Fibroblast of villous mesenchyme (primary cell): ENCODE measurements at regions not wholly inside any gene's neighbourhood (a gene's known extent, or its start where the extent isn't known, plus 50 kb on each side); places are given as distances from the start of the nearest gene placed in this dataset.

Experiments
- DNase-seq: peaks from one replicate; pipeline ENCODE4 v3.0.0-alpha.2; 2010; ENCODE audit warnings: low read depth
- H3K4me3 ChIP-seq: 2 replicates; pipeline ENCODE4 v1.5.1; 2011; ENCODE audit warnings: low read depth, mild to moderate bottlenecking, low read length
- TF ChIP-seq, protein P1 (sequence below): IDR thresholded peaks from 2 replicates; pipeline ENCODE4 v1.5.1; 2012; ENCODE audit warnings: low read depth, mild to moderate bottlenecking, low read length; ENCODE audit not compliant: insufficient read depth

DNA sequence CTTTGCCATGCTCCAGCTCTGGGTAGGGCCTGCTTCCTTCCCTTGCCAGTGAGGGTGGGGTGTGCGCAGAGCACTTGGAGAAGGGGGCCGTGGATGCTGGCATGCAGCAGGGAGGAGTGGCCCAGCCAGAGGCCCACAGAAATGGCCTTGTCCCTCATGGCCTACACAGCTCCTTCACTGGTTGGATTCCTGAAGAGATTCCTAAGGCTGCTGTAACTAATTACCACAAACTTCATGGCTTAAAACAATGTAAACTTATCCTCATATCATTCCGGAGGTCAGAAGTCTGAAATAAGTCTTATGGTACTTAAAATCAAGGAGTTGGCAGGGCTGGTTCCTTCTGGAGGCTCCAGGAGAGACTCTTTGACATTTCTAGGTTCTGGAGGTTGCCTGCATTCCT lies 195.2 kb downstream of the GLI2 start:
- DNase-seq = no peak
- TF ChIP-seq, protein P1, sequence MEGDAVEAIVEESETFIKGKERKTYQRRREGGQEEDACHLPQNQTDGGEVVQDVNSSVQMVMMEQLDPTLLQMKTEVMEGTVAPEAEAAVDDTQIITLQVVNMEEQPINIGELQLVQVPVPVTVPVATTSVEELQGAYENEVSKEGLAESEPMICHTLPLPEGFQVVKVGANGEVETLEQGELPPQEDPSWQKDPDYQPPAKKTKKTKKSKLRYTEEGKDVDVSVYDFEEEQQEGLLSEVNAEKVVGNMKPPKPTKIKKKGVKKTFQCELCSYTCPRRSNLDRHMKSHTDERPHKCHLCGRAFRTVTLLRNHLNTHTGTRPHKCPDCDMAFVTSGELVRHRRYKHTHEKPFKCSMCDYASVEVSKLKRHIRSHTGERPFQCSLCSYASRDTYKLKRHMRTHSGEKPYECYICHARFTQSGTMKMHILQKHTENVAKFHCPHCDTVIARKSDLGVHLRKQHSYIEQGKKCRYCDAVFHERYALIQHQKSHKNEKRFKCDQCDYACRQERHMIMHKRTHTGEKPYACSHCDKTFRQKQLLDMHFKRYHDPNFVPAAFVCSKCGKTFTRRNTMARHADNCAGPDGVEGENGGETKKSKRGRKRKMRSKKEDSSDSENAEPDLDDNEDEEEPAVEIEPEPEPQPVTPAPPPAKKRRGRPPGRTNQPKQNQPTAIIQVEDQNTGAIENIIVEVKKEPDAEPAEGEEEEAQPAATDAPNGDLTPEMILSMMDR = no peak
- no peak overlapping the region for H3K4me3 ChIP-seq

DNA sequence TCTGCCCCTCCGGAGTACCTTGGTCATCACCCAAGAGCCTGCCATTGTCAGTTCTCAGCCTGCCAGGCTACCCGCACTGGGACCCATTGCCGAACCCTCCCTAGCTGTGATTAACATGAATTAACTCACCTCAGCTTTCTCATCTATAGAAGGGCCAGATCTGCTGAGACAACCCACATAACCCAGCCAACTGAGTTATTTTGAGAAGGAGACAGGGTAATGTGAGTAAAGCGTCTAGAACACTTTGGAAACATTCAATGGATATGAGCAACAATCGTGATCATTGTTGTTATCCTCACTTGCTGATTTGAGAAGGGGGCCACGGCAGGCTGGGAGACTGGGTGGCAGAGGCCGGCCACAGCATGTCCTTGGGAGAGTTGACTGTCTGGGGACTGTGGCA lies 196.8 kb downstream of the GLI2 start:
- no peak for DNase-seq
- TF ChIP-seq, protein P1 = no peak
- H3K4me3 ChIP-seq = no peak overlapping the region

DNA sequence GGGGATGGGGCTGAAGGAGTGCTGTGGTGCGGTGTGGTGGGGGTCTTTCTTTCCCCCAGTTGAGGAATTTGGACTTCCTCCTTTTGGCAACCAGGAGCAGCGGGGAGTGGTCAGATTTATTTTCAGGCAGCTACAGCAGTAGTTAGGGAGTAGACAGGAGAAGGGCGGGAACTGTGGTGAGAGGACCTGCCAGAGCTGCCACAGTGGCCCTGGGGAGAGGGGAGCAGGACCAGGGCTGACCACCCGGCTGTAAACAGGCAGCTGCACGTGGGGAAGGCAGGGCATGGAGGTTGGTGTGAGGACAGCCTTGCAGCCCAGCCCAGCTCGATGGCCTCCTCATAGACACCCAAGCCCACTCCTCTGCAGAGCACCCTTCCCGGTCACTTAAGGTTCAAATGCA lies 197.2 kb downstream of the GLI2 start:
- DNase-seq = no peak
- TF ChIP-seq, protein P1 = no peak
- no peak overlapping the region for H3K4me3 ChIP-seq

DNA sequence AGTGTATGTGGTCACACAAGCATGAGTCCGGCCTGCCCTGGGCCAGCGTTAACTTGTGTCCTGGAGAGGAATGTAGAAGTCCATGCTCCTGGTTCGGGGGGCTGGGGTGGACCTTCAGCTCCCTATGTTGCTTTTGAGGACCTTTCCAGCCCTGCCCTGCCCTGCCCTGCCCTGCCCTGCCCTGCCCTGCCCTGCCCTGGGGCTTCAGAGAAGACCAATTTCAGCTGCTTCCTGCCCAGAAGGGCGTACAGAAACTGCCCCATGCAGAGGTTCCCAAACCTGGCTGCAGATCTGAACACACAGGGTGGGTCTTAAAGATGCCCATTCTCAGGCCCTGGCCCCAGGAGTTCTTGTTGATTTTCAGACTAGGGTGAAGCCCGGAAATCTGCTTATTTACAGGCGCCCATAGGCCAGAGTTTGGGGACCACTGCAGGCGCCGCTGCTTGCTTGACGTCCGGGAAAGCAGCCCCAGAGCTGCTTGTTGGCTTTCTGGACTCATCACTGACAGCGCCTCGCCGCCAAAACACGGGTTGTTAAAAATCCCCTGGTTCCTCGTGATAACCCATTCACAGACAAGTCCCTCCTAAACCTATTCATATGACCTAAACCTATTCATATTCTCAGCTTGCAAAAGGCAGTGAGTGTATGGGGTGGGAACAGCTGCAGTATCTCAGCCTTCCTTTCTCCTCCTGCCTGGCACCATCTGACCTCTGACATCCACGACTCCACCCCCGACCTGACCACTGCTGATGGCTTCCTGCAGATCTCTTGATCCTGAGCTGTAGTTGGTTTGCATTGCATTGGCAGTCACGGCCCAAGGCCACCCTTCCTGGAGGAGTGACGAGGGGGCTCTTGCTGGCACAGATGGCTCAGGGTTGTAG lies 198.3 kb downstream of the GLI2 start:
- TF ChIP-seq, protein P1 = no peak
- no peak overlapping the region for H3K4me3 ChIP-seq
- DNase-seq = peak; percentile 85

DNA sequence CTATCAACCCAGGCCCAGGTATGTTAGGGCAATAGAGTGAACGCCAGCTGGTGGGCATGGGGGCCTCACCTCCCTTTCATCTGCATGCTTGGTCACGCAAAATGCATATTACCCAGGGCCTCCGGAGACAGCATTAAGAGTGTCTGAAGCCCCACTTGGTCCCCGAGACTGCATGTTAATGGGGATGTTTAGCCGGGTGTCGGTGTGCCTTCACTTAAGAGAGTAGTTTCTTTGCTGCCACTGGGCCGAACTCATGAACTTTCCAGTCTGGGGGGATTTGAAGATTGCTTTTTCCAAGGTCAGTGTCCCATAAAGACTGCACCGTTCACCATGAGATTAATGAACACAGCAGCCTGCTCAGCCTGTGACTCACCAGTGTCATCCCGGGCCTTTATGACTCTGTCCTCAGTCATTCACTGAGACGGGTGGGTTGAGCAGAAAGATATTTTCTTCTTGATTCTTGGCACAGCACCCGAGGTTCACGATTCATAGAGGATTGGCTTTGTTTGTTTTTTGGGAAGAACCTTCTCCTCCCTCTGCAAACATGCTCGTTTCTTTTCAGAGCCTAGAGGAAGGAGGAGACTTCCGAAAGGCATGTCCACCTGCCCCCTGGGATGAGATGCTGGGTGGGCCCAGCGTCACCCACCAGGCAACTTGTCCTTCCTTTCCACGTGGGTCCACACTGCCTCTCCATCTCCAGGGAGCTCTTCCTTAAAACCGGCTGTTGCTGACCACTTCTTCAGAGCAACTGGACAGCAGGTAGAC lies 199.1 kb downstream of the GLI2 start:
- TF ChIP-seq, protein P1 = no peak
- peak; percentile 91 for DNase-seq
- no peak overlapping the region for H3K4me3 ChIP-seq

DNA sequence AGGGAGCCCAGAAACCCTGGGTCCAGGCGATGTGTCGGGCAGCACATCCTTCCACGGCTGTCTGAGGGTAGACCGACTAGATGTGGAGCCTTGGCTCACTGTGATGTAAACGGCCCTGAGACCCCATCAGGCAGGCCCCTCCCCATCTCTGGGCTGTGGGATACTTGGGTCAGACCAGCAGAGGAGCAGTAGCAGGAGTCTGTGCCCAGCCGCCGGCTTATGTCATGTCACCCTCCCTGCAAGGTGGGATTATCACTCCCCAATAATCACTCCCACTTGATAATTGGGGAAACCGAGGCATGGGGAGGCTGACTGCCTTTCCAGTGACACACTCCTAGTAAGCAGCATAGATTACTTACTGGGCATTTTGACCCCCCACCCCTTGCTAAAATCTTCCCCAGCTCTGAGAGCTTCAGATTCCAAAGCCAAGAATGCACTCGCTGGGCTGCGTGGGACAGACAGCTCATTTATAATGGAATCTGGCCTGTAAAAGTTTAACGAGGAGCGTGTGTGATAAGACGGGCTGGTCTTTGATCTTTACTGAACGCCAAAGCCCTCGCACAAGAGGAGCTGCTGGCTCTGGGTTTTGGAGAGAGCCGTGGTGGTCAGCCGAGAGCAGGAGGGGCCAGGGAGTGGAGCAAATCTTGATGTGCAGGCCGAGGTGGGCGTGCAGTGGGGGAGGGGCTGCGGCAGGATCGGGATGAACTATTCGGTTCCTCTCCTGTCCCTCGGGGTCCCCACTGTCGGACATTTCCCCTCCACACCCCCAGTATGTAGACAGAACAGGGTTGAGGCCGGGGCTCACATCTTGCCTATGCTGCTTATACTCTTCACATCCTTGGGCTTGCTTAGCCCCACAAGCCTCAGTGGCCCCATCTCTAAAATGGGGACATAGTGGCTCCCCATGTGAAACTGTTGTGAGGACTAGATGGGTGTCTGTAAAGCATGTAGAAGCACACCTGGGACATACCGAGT lies 200.0 kb downstream of the GLI2 start:
- peak overlapping the region; percentile 16 for H3K4me3 ChIP-seq
- peak; percentile 96 for DNase-seq
- TF ChIP-seq, protein P1 = no peak
